Endodermal cell (in vitro differentiated cells): ENCODE measurements at regions not wholly inside any gene's neighbourhood (a gene's known extent, or its start where the extent isn't known, plus 50 kb on each side); places are given as distances from the start of the nearest gene placed in this dataset.

Experiments used
- DNase-seq: peaks from one replicate; pipeline ENCODE4 v3.0.0-alpha.2; 2017
- H3K27ac ChIP-seq: 2 replicates; pipeline ENCODE4 v1.5.1; 2013; ENCODE audit warnings: mild to moderate bottlenecking, low read depth, low read length, moderate library complexity
- H3K27me3 ChIP-seq: 2 replicates; pipeline ENCODE4 v1.6.1; 2013; ENCODE audit warnings: mild to moderate bottlenecking, low read length, moderate library complexity; ENCODE audit not compliant: insufficient read depth, control insufficient read depth, poor library complexity, severe bottlenecking
- H3K36me3 ChIP-seq: 2 replicates; pipeline ENCODE4 v1.7.0; 2013; ENCODE audit warnings: mild to moderate bottlenecking, low read length, moderate library complexity; ENCODE audit not compliant: control insufficient read depth, insufficient read depth
- H3K4me1 ChIP-seq: one replicate; pipeline ENCODE4 v1.7.0; 2013; ENCODE audit warnings: low read length; ENCODE audit not compliant: control insufficient read depth, insufficient read depth
- H3K4me3 ChIP-seq: 2 replicates; pipeline ENCODE4 v1.5.1; 2013; ENCODE audit warnings: mild to moderate bottlenecking, low read length, moderate library complexity
- H3K9ac ChIP-seq: 2 replicates; pipeline ENCODE4 v1.6.1; 2013; ENCODE audit warnings: mild to moderate bottlenecking, low read length, moderate library complexity; ENCODE audit not compliant: poor library complexity, severe bottlenecking; ENCODE audit errors: extremely low read depth
- H3K9me3 ChIP-seq: 2 replicates; pipeline ENCODE4 v1.6.1; 2013; ENCODE audit warnings: mild to moderate bottlenecking, low read length, moderate library complexity; ENCODE audit not compliant: control insufficient read depth
- H3K27ac Mint-ChIP-seq: 2 replicates; pipeline ENCODE4 v1.8.0; 2020; ENCODE audit warnings: mixed read lengths
- H3K27me3 Mint-ChIP-seq: 2 replicates; pipeline ENCODE4 v1.8.0; 2021; ENCODE audit warnings: mild to moderate bottlenecking, mixed read lengths; ENCODE audit not compliant: insufficient read depth
- H3K36me3 Mint-ChIP-seq: 2 replicates; pipeline ENCODE4 v1.8.0; 2020; ENCODE audit warnings: low read depth, mixed read lengths
- H3K4me1 Mint-ChIP-seq: 2 replicates; pipeline ENCODE4 v1.8.0; 2020; ENCODE audit warnings: mixed read lengths
- H3K4me3 Mint-ChIP-seq: 2 replicates; pipeline ENCODE4 v1.8.0; 2020; ENCODE audit warnings: mild to moderate bottlenecking, moderate library complexity, mixed read lengths
- H3K9me3 Mint-ChIP-seq: 2 replicates; pipeline ENCODE4 v1.8.0; 2020; ENCODE audit warnings: mild to moderate bottlenecking, mixed read lengths
- WGBS, 2 experiments: methylation state at CpG; one replicate each; pipeline versions ENCODE4 v1.1.5 to v1.1.7; 2013; ENCODE audit warnings: missing lambda C conversion rate in 2 of 2, mixed read lengths in 1 of 2; ENCODE audit not compliant: insufficient coverage in 1 of 2, insufficient read length in 1 of 2; 5-methylcytosine and 5-hydroxymethylcytosine counted together
- TF ChIP-seq, protein P1 (sequence below): fragments of 200-600 bp; sonication (generic); conservative IDR thresholded peaks from 2 replicates; pipeline ENCODE4 v1.5.0; 2021; ENCODE audit warnings: antibody characterized with exemption, mild to moderate bottlenecking

DNA sequence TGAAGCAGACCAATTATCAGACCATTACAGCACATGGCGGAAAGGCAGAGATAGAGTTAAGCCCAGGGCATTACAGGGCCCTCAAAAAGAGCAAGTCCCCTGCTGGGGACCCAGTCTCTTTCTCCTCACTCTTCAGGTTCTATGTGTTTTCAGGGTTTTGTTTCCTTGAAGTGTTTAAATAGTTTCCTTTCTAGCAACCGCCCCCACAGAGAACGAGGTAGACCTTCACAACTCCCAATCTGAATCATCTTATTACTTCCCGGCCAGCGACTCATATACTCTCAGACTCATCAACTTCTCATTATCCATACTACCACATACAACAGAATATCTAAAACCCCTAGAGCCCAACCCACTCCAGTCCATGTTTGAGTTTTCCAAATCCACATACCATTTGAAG, 526.6 kb upstream of the ARID1B start:
- Mint-ChIP-seq H3K27ac (no peak overlapping the region), H3K27me3 (no peaks in the 10 kb centered on the region), H3K36me3 (no peaks in the 10 kb centered on the region), H3K4me1 (no peaks in the 10 kb centered on the region), H3K9me3 (no peaks in the 10 kb centered on the region), H3K4me3 (no peak overlapping the region)
- Histone ChIP-seq H3K4me3 (no peak overlapping the region), H3K9ac (no peak overlapping the region), H3K4me1 (no peaks in the 10 kb centered on the region), H3K27me3 (no peaks in the 10 kb centered on the region), H3K9me3 (no peaks in the 10 kb centered on the region), H3K27ac (no peak overlapping the region), H3K36me3 (no peaks in the 10 kb centered on the region)
- 67 to 90% methylated on average over 1 to 5 of the region's 5 CpGs for WGBS, 2 experiments
- no peak for DNase-seq
- TF ChIP-seq, protein P1, sequence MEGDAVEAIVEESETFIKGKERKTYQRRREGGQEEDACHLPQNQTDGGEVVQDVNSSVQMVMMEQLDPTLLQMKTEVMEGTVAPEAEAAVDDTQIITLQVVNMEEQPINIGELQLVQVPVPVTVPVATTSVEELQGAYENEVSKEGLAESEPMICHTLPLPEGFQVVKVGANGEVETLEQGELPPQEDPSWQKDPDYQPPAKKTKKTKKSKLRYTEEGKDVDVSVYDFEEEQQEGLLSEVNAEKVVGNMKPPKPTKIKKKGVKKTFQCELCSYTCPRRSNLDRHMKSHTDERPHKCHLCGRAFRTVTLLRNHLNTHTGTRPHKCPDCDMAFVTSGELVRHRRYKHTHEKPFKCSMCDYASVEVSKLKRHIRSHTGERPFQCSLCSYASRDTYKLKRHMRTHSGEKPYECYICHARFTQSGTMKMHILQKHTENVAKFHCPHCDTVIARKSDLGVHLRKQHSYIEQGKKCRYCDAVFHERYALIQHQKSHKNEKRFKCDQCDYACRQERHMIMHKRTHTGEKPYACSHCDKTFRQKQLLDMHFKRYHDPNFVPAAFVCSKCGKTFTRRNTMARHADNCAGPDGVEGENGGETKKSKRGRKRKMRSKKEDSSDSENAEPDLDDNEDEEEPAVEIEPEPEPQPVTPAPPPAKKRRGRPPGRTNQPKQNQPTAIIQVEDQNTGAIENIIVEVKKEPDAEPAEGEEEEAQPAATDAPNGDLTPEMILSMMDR = no peak

DNA sequence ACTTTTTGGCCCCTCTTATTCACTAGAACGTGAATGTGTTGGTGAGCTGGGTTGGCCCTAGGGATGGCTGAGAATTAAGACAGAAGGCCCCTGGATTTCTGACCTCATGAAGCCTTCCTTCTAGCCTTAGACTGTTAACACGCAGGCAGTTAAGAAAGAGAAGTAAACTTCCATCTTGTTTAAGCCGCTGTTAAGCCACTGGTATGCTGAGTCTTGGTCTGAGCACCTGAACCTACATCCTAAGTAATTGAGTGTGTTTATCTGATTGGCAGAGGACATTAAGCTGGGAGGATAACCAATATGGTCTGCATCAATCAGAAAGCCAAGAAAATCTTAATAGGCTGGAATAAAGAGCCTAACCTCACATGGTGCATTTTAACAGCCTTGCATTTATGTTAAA, 535.0 kb upstream of the ARID1B start:
- no peak overlapping the region for H3K27ac Mint-ChIP-seq
- Histone ChIP-seq H3K27me3 (no peaks in the 10 kb centered on the region), H3K9me3 (no peaks in the 10 kb centered on the region), H3K4me1 (no peaks in the 10 kb centered on the region), H3K27ac (no peak overlapping the region), H3K4me3 (no peak overlapping the region), H3K9ac (no peak overlapping the region), H3K36me3 (no peaks in the 10 kb centered on the region)
- H3K36me3 Mint-ChIP-seq = no peaks in the 10 kb centered on the region
- DNase-seq = no peak
- TF ChIP-seq, protein P1 = no peak
- H3K4me1 Mint-ChIP-seq = no peaks in the 10 kb centered on the region
- WGBS, 2 experiments = 94 to 100% methylated on average over 2 to 3 of the region's 3 CpGs
- H3K4me3 Mint-ChIP-seq = no peak overlapping the region
- peaks cover 2% of the 10 kb centered on the region for H3K27me3 Mint-ChIP-seq
- H3K9me3 Mint-ChIP-seq = no peaks in the 10 kb centered on the region

DNA sequence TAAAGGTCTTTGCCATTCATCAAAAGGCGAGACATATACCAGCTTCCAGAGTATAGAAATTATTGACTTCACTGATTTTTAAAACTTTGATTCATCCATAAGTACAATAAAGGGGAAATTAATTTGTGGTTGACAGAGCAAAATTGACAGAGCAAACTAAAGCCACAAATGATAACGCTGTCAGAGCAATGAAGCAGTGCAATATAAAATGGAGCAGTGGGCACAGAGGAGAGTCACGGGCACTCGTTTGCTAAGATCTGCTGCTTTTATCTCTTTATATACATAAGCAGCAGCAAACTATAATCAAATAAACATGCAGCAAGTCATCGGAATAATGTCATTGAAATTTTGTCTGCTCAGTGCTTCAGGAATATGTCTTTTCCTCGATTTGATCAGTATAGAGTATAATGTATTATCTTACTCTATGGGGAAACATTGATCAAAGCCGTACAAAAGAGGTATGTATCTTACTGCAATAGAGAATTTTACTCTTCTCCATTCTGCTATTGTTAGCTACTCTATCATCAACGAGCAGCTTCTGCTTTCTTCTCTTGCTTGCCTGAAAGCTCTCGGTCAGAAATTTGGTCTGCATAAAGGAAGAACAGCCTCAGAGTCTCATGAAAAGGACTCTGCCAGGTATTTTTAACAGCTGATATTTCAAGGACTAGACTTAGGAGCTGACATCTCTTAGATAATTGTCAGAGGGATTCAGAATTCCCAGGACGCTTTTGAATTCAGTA, 546.0 kb upstream of the ARID1B start:
- TF ChIP-seq, protein P1 = no peak
- Mint-ChIP-seq H3K4me1 (no peaks in the 10 kb centered on the region), H3K27me3 (no peaks in the 10 kb centered on the region), H3K36me3 (no peaks in the 10 kb centered on the region), H3K4me3 (no peak overlapping the region), H3K27ac (no peak overlapping the region), H3K9me3 (no peaks in the 10 kb centered on the region)
- WGBS, 2 experiments = 86 to 94% methylated on average over 5 to 10 of the region's 10 CpGs
- Histone ChIP-seq H3K9me3 (no peaks in the 10 kb centered on the region), H3K27ac (no peak overlapping the region), H3K4me3 (no peak overlapping the region), H3K36me3 (no peaks in the 10 kb centered on the region), H3K9ac (no peak overlapping the region), H3K27me3 (no peaks in the 10 kb centered on the region), H3K4me1 (no peaks in the 10 kb centered on the region)
- no peak for DNase-seq
